HG02840 (cell line): ENCODE measurements at regions not wholly inside any gene's neighbourhood (a gene's known extent, or its start where the extent isn't known, plus 50 kb on each side); places are given as distances from the start of the nearest gene placed in this dataset.

Source experiments
- ATAC-seq: cut with Tn5 transposase; IDR thresholded peaks from one replicate; pipeline ENCODE4 v1.9.1; 2021; ENCODE audit warnings: mild to moderate bottlenecking, moderate library complexity, moderate number of reproducible peaks; ENCODE audit not compliant: unreplicated experiment, low FRiP score

- no peak for ATAC-seq
Observed at GRCh38 chr1:4110888-4111287, 210.8 kb upstream of the C1orf174 start.

GRCh38 chr1:4113897-4114296, 213.8 kb upstream of the C1orf174 start:
- no peak for ATAC-seq

GRCh38 chr1:4115191-4115900, 215.3 kb upstream of the C1orf174 start:
- no peak for ATAC-seq

- no peak for ATAC-seq
Observed at GRCh38 chr1:4117196-4117595, 217.1 kb upstream of the C1orf174 start.

- no peak for ATAC-seq
Observed at GRCh38 chr1:4118746-4119515, 218.9 kb upstream of the C1orf174 start.

- ATAC-seq: no peak
Observed at GRCh38 chr1:4119516-4120220, 219.6 kb upstream of the C1orf174 start.

GRCh38 chr1:4120557-4121292, 220.7 kb upstream of the C1orf174 start:
- no peak for ATAC-seq

- no peak for ATAC-seq
Observed at GRCh38 chr1:4121293-4121684, 221.2 kb upstream of the C1orf174 start.

GRCh38 chr1:4121834-4122512, 221.9 kb upstream of the C1orf174 start:
- no peak for ATAC-seq

GRCh38 chr1:4122513-4123160, 222.6 kb upstream of the C1orf174 start:
- ATAC-seq: no peak

- no peak for ATAC-seq
Observed at GRCh38 chr1:4124631-4125145, 224.6 kb upstream of the C1orf174 start.

GRCh38 chr1:4126251-4126650, 226.2 kb upstream of the C1orf174 start:
- ATAC-seq: no peak

GRCh38 chr1:4126731-4127591, 226.9 kb upstream of the C1orf174 start:
- ATAC-seq: no peak

GRCh38 chr1:4127592-4128140, 227.6 kb upstream of the C1orf174 start:
- ATAC-seq: no peak

- ATAC-seq: no peak
Observed at GRCh38 chr1:4128616-4129015, 228.5 kb upstream of the C1orf174 start.

GRCh38 chr1:4129693-4130092, 229.6 kb upstream of the C1orf174 start:
- no peak for ATAC-seq

- no peak for ATAC-seq
Observed at GRCh38 chr1:4130096-4130495, 230.0 kb upstream of the C1orf174 start.

- ATAC-seq: no peak
Observed at GRCh38 chr1:4131734-4132133, 231.7 kb upstream of the C1orf174 start.
